ENCODE measurements at regions not wholly inside any gene's neighbourhood (a gene's known extent, or its start where the extent isn't known, plus 50 kb on each side); places are given as distances from the start of the nearest gene placed in this dataset.

GRCh38 chr3:160130071-160130470 is 95.2 kb upstream of the C3orf80 start:
- no peak for DNase-seq (ENCODE audit: low read depth)

- DNase-seq (ENCODE audit: low read depth) = peak; percentile 62
Observed at GRCh38 chr3:160130950-160131349, 94.3 kb upstream of the C3orf80 start.

- no peak for DNase-seq (ENCODE audit: low read depth)
Observed at GRCh38 chr3:160132226-160132625, 93.0 kb upstream of the C3orf80 start.

GRCh38 chr3:160133757-160134156 is 91.5 kb upstream of the C3orf80 start:
- DNase-seq (ENCODE audit: low read depth) = no peak

- no peak for DNase-seq (ENCODE audit: low read depth)
Observed at GRCh38 chr3:160134454-160134853, 90.8 kb upstream of the C3orf80 start.

- DNase-seq (ENCODE audit: low read depth) = peak; percentile 65
Observed at GRCh38 chr3:160134964-160135363, 90.3 kb upstream of the C3orf80 start.

GRCh38 chr3:160135851-160136250 is 89.4 kb upstream of the C3orf80 start:
- no peak for DNase-seq (ENCODE audit: low read depth)

GRCh38 chr3:160136421-160136820 is 88.8 kb upstream of the C3orf80 start:
- DNase-seq (ENCODE audit: low read depth) = no peak

GRCh38 chr3:160139291-160139690 is 85.9 kb upstream of the C3orf80 start:
- DNase-seq (ENCODE audit: low read depth) = no peak

- DNase-seq (ENCODE audit: low read depth) = no peak
Observed at GRCh38 chr3:160140756-160141155, 84.5 kb upstream of the C3orf80 start.

- no peak for DNase-seq (ENCODE audit: low read depth)
Observed at GRCh38 chr3:160141485-160142185, 83.6 kb upstream of the C3orf80 start.

- no peak for DNase-seq (ENCODE audit: low read depth)
Observed at GRCh38 chr3:160143482-160143881, 81.7 kb upstream of the C3orf80 start.

GRCh38 chr3:160150066-160150465 is 75.2 kb upstream of the C3orf80 start:
- DNase-seq (ENCODE audit: low read depth) = peak; percentile 38

GRCh38 chr3:160150525-160150924 is 74.7 kb upstream of the C3orf80 start:
- DNase-seq (ENCODE audit: low read depth) = peak; percentile 83

- DNase-seq (ENCODE audit: low read depth) = no peak
Observed at GRCh38 chr3:160152638-160153037, 72.6 kb upstream of the C3orf80 start.

GRCh38 chr3:160154033-160154432 is 71.2 kb upstream of the C3orf80 start:
- DNase-seq (ENCODE audit: low read depth) = no peak

- no peak for DNase-seq (ENCODE audit: low read depth)
Observed at GRCh38 chr3:160154596-160154995, 70.6 kb upstream of the C3orf80 start.

GRCh38 chr3:160157321-160157720 is 67.9 kb upstream of the C3orf80 start:
- no peak for DNase-seq (ENCODE audit: low read depth)

- DNase-seq (ENCODE audit: low read depth) = no peak
Observed at GRCh38 chr3:160159341-160159740, 65.9 kb upstream of the C3orf80 start.

GRCh38 chr3:160159806-160160205 is 65.4 kb upstream of the C3orf80 start:
- DNase-seq (ENCODE audit: low read depth) = no peak

- no peak for DNase-seq (ENCODE audit: low read depth)
Observed at GRCh38 chr3:160161921-160162320, 63.3 kb upstream of the C3orf80 start.

GRCh38 chr3:160162440-160162839 is 62.8 kb upstream of the C3orf80 start:
- no peak for DNase-seq (ENCODE audit: low read depth)

- DNase-seq (ENCODE audit: low read depth) = peak; percentile 21
Observed at GRCh38 chr3:160163229-160163878, 61.9 kb upstream of the C3orf80 start.

GRCh38 chr3:160168246-160168645 is 57.0 kb upstream of the C3orf80 start:
- DNase-seq (ENCODE audit: low read depth) = no peak
